Immature natural killer cell (primary cell): ENCODE measurements at regions not wholly inside any gene's neighbourhood (a gene's known extent, or its start where the extent isn't known, plus 50 kb on each side); places are given as distances from the start of the nearest gene placed in this dataset.
"Not testable (repeated sequence)": the region's sequence is repeated elsewhere in the genome, so short reads cannot be mapped to it uniquely, and the experiment has no call there.

Experiments used
- DNase-seq, 3 donors: peaks; one replicate each; pipeline ENCODE4 v3.0.0; 2022; ENCODE audit warnings: mixed read lengths in 1 of 3
- H3K27ac Mint-ChIP-seq, 6 donors: one replicate each; pipeline ENCODE4 v1.8.0; 2020; ENCODE audit warnings: mixed read lengths in 6 of 6, mild to moderate bottlenecking in 5 of 6, inconsistent platforms in 4 of 6, moderate library complexity in 3 of 6
- H3K27me3 Mint-ChIP-seq, 3 donors: one replicate each; pipeline ENCODE4 v1.8.0; 2020 to 2021; ENCODE audit warnings: low read depth in 3 of 3, mild to moderate bottlenecking in 3 of 3, mixed read lengths in 3 of 3, moderate library complexity in 3 of 3, inconsistent platforms in 1 of 3
- H3K36me3 Mint-ChIP-seq, 3 donors: one replicate each; pipeline ENCODE4 v1.8.0; 2020; ENCODE audit warnings: mixed read lengths in 3 of 3, inconsistent platforms in 2 of 3, mild to moderate bottlenecking in 2 of 3
- H3K4me1 Mint-ChIP-seq, 2 donors: one replicate each; pipeline ENCODE4 v1.8.0; 2020; ENCODE audit warnings: inconsistent platforms in 2 of 2, mild to moderate bottlenecking in 2 of 2, mixed read lengths in 2 of 2, moderate library complexity in 1 of 2
- H3K4me3 Mint-ChIP-seq, 5 donors: one replicate each; pipeline ENCODE4 v1.8.0; 2020; ENCODE audit warnings: mild to moderate bottlenecking in 5 of 5, mixed read lengths in 5 of 5, inconsistent platforms in 3 of 5, moderate library complexity in 3 of 5
- H3K9me3 Mint-ChIP-seq, 6 donors: one replicate each; pipeline ENCODE4 v1.8.0; 2020; ENCODE audit warnings: mild to moderate bottlenecking in 6 of 6, mixed read lengths in 6 of 6, inconsistent platforms in 4 of 6, moderate library complexity in 3 of 6

GRCh38 chr15:26023231-26023630 lies 160.1 kb upstream of the ATP10A start:
- Mint-ChIP-seq H3K4me3 (no peak overlapping the region), H3K36me3 (no peaks in the 10 kb centered on the region), H3K27ac (no peak overlapping the region), H3K4me1 (no peaks in the 10 kb centered on the region), H3K9me3 (no peaks in the 10 kb centered on the region), H3K27me3 (peaks cover 0 to 4% (median 2%) of the 10 kb centered on the region in 3 donors)
- DNase-seq = no peak

- Mint-ChIP-seq H3K27me3 (peaks cover 0 to 4% (median 2%) of the 10 kb centered on the region in 3 donors), H3K4me3 (no peak overlapping the region), H3K36me3 (no peaks in the 10 kb centered on the region), H3K4me1 (no peaks in the 10 kb centered on the region), H3K27ac (no peak overlapping the region), H3K9me3 (no peaks in the 10 kb centered on the region)
- no peak for DNase-seq
These were observed 157.7 kb upstream of the ATP10A start for GRCh38 chr15:26020871-26021270.

- Mint-ChIP-seq H3K27ac (no peak overlapping the region), H3K36me3 (no peaks in the 10 kb centered on the region), H3K4me1 (no peaks in the 10 kb centered on the region), H3K9me3 (no peaks in the 10 kb centered on the region), H3K27me3 (peaks cover 0 to 5% (median 4%) of the 10 kb centered on the region in 3 donors), H3K4me3 (no peak overlapping the region)
- DNase-seq = no peak
These were observed 154.5 kb upstream of the ATP10A start for GRCh38 chr15:26017665-26018064.

- Mint-ChIP-seq H3K36me3 (no peaks in the 10 kb centered on the region), H3K27ac (no peak overlapping the region), H3K9me3 (no peaks in the 10 kb centered on the region), H3K4me3 (no peak overlapping the region), H3K27me3 (peaks cover 0 to 7% (median 4%) of the 10 kb centered on the region in 3 donors), H3K4me1 (no peaks in the 10 kb centered on the region)
- DNase-seq = no peak
These were observed 152.5 kb upstream of the ATP10A start for GRCh38 chr15:26015516-26016075.

- Mint-ChIP-seq H3K4me3 (no peak overlapping the region), H3K27me3 (peaks cover 1 to 7% (median 2%) of the 10 kb centered on the region in 3 donors), H3K27ac (no peak overlapping the region), H3K36me3 (no peaks in the 10 kb centered on the region), H3K4me1 (no peaks in the 10 kb centered on the region), H3K9me3 (peaks cover 0 to 2% (median 0%) of the 10 kb centered on the region in 6 donors)
- no peak for DNase-seq
These were observed 150.9 kb upstream of the ATP10A start for GRCh38 chr15:26013981-26014380.

GRCh38 chr15:26011916-26012315 lies 148.8 kb upstream of the ATP10A start:
- Mint-ChIP-seq H3K27ac (no peak overlapping the region), H3K9me3 (peaks cover 0 to 2% (median 0%) of the 10 kb centered on the region in 6 donors), H3K4me1 (no peaks in the 10 kb centered on the region), H3K27me3 (peaks cover 1 to 7% (median 2%) of the 10 kb centered on the region in 3 donors), H3K36me3 (no peaks in the 10 kb centered on the region), H3K4me3 (no peak overlapping the region)
- no peak for DNase-seq

- no peak overlapping the region for H3K27ac Mint-ChIP-seq
- H3K27me3 Mint-ChIP-seq = peaks cover 1 to 4% (median 3%) of the 10 kb centered on the region in 3 donors
- H3K4me1 Mint-ChIP-seq = no peaks in the 10 kb centered on the region
- DNase-seq = no peak
- H3K36me3 Mint-ChIP-seq = no peaks in the 10 kb centered on the region
- H3K4me3 Mint-ChIP-seq = no peak overlapping the region
- H3K9me3 Mint-ChIP-seq = peaks cover 0 to 2% (median 0%) of the 10 kb centered on the region in 6 donors
These were observed 144.0 kb upstream of the ATP10A start for GRCh38 chr15:26007151-26007550.

GRCh38 chr15:26001201-26001600 lies 138.1 kb upstream of the ATP10A start:
- Mint-ChIP-seq H3K27me3 (peaks cover 0 to 4% (median 4%) of the 10 kb centered on the region in 3 donors), H3K27ac (no peak overlapping the region), H3K36me3 (no peaks in the 10 kb centered on the region), H3K4me1 (no peaks in the 10 kb centered on the region), H3K9me3 (no peaks in the 10 kb centered on the region), H3K4me3 (no peak overlapping the region)
- DNase-seq = no peak

- no peak overlapping the region for H3K4me3 Mint-ChIP-seq
- H3K9me3 Mint-ChIP-seq = no peaks in the 10 kb centered on the region
- no peak for DNase-seq
- no peaks in the 10 kb centered on the region for H3K4me1 Mint-ChIP-seq
- H3K27ac Mint-ChIP-seq = no peak overlapping the region
- peaks cover 0 to 3% (median 0%) of the 10 kb centered on the region in 3 donors for H3K36me3 Mint-ChIP-seq
- peaks cover 2 to 9% (median 2%) of the 10 kb centered on the region in 3 donors for H3K27me3 Mint-ChIP-seq
These were observed 130.4 kb upstream of the ATP10A start for GRCh38 chr15:25993506-25993905.

GRCh38 chr15:25990220-25990619 lies 127.1 kb upstream of the ATP10A start:
- Mint-ChIP-seq H3K4me3 (no peak overlapping the region), H3K36me3 (peaks cover 0 to 3% (median 0%) of the 10 kb centered on the region in 3 donors), H3K27ac (no peak overlapping the region), H3K4me1 (no peaks in the 10 kb centered on the region), H3K27me3 (peaks cover 2 to 7% (median 5%) of the 10 kb centered on the region in 3 donors), H3K9me3 (no peaks in the 10 kb centered on the region)
- DNase-seq = no peak

- H3K9me3 Mint-ChIP-seq = no peaks in the 10 kb centered on the region
- H3K27ac Mint-ChIP-seq = no peak overlapping the region
- no peak overlapping the region for H3K4me3 Mint-ChIP-seq
- DNase-seq = no peak
- peaks cover 0 to 3% (median 0%) of the 10 kb centered on the region in 3 donors for H3K36me3 Mint-ChIP-seq
- H3K4me1 Mint-ChIP-seq = no peaks in the 10 kb centered on the region
- H3K27me3 Mint-ChIP-seq = peaks cover 2 to 9% (median 4%) of the 10 kb centered on the region in 3 donors
These were observed 126.2 kb upstream of the ATP10A start for GRCh38 chr15:25989327-25989726.

- not testable (repeated sequence) for H3K27ac Mint-ChIP-seq, H3K27me3 Mint-ChIP-seq, H3K4me1 Mint-ChIP-seq, H3K36me3 Mint-ChIP-seq, H3K9me3 Mint-ChIP-seq, H3K4me3 Mint-ChIP-seq, DNase-seq
These were observed 125.6 kb upstream of the ATP10A start for GRCh38 chr15:25988716-25989115.

- H3K4me1 Mint-ChIP-seq = no peaks in the 10 kb centered on the region
- H3K27ac Mint-ChIP-seq = no peak overlapping the region
- H3K36me3 Mint-ChIP-seq = peaks cover 0 to 3% (median 0%) of the 10 kb centered on the region in 3 donors
- H3K27me3 Mint-ChIP-seq = peaks cover 2 to 9% (median 2%) of the 10 kb centered on the region in 3 donors
- no peaks in the 10 kb centered on the region for H3K9me3 Mint-ChIP-seq
- H3K4me3 Mint-ChIP-seq = no peak overlapping the region
- no peak for DNase-seq
These were observed 124.5 kb upstream of the ATP10A start for GRCh38 chr15:25987638-25988037.

GRCh38 chr15:25985165-25985564 lies 122.0 kb upstream of the ATP10A start:
- H3K27ac Mint-ChIP-seq = no peak overlapping the region
- peaks cover 0 to 8% (median 2%) of the 10 kb centered on the region in 3 donors for H3K27me3 Mint-ChIP-seq
- no peaks in the 10 kb centered on the region for H3K4me1 Mint-ChIP-seq
- no peak overlapping the region for H3K4me3 Mint-ChIP-seq
- H3K9me3 Mint-ChIP-seq = no peaks in the 10 kb centered on the region
- no peak for DNase-seq
- peaks cover 0 to under 1% (median 0%) of the 10 kb centered on the region in 3 donors for H3K36me3 Mint-ChIP-seq

GRCh38 chr15:25982736-25983135 lies 119.6 kb upstream of the ATP10A start:
- peaks cover 0 to 8% (median 2%) of the 10 kb centered on the region in 3 donors for H3K27me3 Mint-ChIP-seq
- no peaks in the 10 kb centered on the region for H3K36me3 Mint-ChIP-seq
- H3K4me1 Mint-ChIP-seq = no peaks in the 10 kb centered on the region
- H3K27ac Mint-ChIP-seq = no peak overlapping the region
- DNase-seq = no peak
- peaks cover 0 to 3% (median 0%) of the 10 kb centered on the region in 6 donors for H3K9me3 Mint-ChIP-seq
- no peak overlapping the region for H3K4me3 Mint-ChIP-seq
